DOHH2 (cell line): ENCODE measurements at regions not wholly inside any gene's neighbourhood (a gene's known extent, or its start where the extent isn't known, plus 50 kb on each side); places are given as distances from the start of the nearest gene placed in this dataset.

Experiments used
- H3F3A ChIP-seq: fragments of 200-600 bp; sonication (generic), shearing (Covaris generic); 2 replicates; pipeline ENCODE4 v1.6.0; 2016; ENCODE audit warnings: antibody characterized with exemption, mild to moderate bottlenecking; ENCODE audit not compliant: control insufficient read depth, insufficient read depth
- H3K27ac ChIP-seq: fragments of 200-600 bp; sonication (generic); 2 replicates; pipeline ENCODE4 v1.5.1; 2014; ENCODE audit warnings: low read depth, mild to moderate bottlenecking, low read length, moderate library complexity
- H3K27me3 ChIP-seq: fragments of 200-600 bp; sonication (generic); 2 replicates; pipeline ENCODE4 v1.6.1; 2014; ENCODE audit warnings: mild to moderate bottlenecking, low read length, mixed read lengths; ENCODE audit not compliant: control insufficient read depth
- H3K36me3 ChIP-seq: fragments of 200-600 bp; sonication (generic); 2 replicates; pipeline ENCODE4 v1.6.1; 2014; ENCODE audit warnings: mild to moderate bottlenecking, low read length, moderate library complexity, mixed read lengths; ENCODE audit not compliant: control insufficient read depth
- H3K4me1 ChIP-seq: fragments of 200-600 bp; sonication (generic); 2 replicates; pipeline ENCODE4 v1.6.1; 2014; ENCODE audit warnings: mild to moderate bottlenecking, low read length, mixed read lengths; ENCODE audit not compliant: control insufficient read depth
- H3K4me2 ChIP-seq: fragments of 200-600 bp; sonication (generic); 2 replicates; pipeline ENCODE4 v1.6.0; 2014; ENCODE audit warnings: mild to moderate bottlenecking, low read length, moderate library complexity
- H3K4me3 ChIP-seq: fragments of 200-600 bp; sonication (generic); 2 replicates; pipeline ENCODE4 v1.5.1; 2014; ENCODE audit warnings: mild to moderate bottlenecking, low read length, mixed read lengths
- H3K79me2 ChIP-seq: fragments of 200-600 bp; sonication (generic); 2 replicates; pipeline ENCODE4 v1.6.1; 2014; ENCODE audit warnings: mild to moderate bottlenecking, low read length, mixed read lengths; ENCODE audit not compliant: control insufficient read depth
- H3K9me2 ChIP-seq: fragments of 200-600 bp; sonication (generic); replicated peaks from 2 replicates; pipeline ENCODE4 v1.6.1; 2014; ENCODE audit warnings: mild to moderate bottlenecking, low read length, mixed read lengths; ENCODE audit not compliant: control insufficient read depth
- H3K9me3 ChIP-seq: fragments of 200-600 bp; sonication (generic); 2 replicates; pipeline ENCODE4 v1.6.1; 2014; ENCODE audit warnings: antibody characterized with exemption, low read length, mixed read lengths; ENCODE audit not compliant: control insufficient read depth, insufficient read depth
- H4K20me1 ChIP-seq: fragments of 200-600 bp; sonication (generic); 2 replicates; pipeline ENCODE4 v1.6.0; 2014; ENCODE audit warnings: low read depth, mild to moderate bottlenecking, antibody characterized with exemption, low read length, moderate library complexity; ENCODE audit not compliant: control insufficient read depth, insufficient read depth
- CTCF ChIP-seq: fragments of 200-600 bp; sonication (generic); IDR thresholded peaks from one replicate; pipeline ENCODE4 v1.5.1; 2014; ENCODE audit warnings: antibody characterized with exemption, mild to moderate bottlenecking, low read depth, low read length; ENCODE audit not compliant: poor library complexity, severe bottlenecking
- EZH2phosphoT487 ChIP-seq: fragments of 200-600 bp; sonication (generic); IDR thresholded peaks from 2 replicates; pipeline ENCODE4 v1.6.1; 2017; ENCODE audit warnings: borderline replicate concordance, mild to moderate bottlenecking, antibody characterized with exemption, low read length, moderate library complexity, mixed read lengths

GRCh38 chr15:60135961-60136360 lies 131.8 kb downstream of the FOXB1 start:
- H3K27me3 ChIP-seq: 0 out of 2 replicates have a peak, but pooled peaks cover 4% of the 10 kb centered on the region
- H3K79me2 ChIP-seq: no peaks in the 10 kb centered on the region
- H4K20me1 ChIP-seq: no peaks in the 10 kb centered on the region
- H3K36me3 ChIP-seq: no peaks in the 10 kb centered on the region
- no peaks in the 10 kb centered on the region for H3K9me2 ChIP-seq
- H3F3A ChIP-seq: no peaks in the 10 kb centered on the region
- no peak overlapping the region for H3K4me3 ChIP-seq
- no peaks in the 10 kb centered on the region for H3K4me1 ChIP-seq
- H3K27ac ChIP-seq: no peak overlapping the region
- no peak overlapping the region for H3K4me2 ChIP-seq
- no peak for TF ChIP-seq CTCF
- no peak for TF ChIP-seq EZH2phosphoT487
- no peaks in the 10 kb centered on the region for H3K9me3 ChIP-seq

- Histone ChIP-seq H3K4me1 (no peaks in the 10 kb centered on the region), H3K9me3 (no peaks in the 10 kb centered on the region), H4K20me1 (no peaks in the 10 kb centered on the region), H3F3A (no peaks in the 10 kb centered on the region), H3K36me3 (no peaks in the 10 kb centered on the region), H3K4me3 (no peak overlapping the region), H3K27me3 (0 out of 2 replicates have a peak, but pooled peaks cover 4% of the 10 kb centered on the region), H3K4me2 (no peak overlapping the region), H3K27ac (no peak overlapping the region), H3K79me2 (no peaks in the 10 kb centered on the region), H3K9me2 (no peaks in the 10 kb centered on the region)
- TF ChIP-seq CTCF (no peak), EZH2phosphoT487 (no peak)
Measured at GRCh38 chr15:60137711-60138396, 133.7 kb downstream of the FOXB1 start.

GRCh38 chr15:60138397-60138968 lies 134.4 kb downstream of the FOXB1 start:
- no peak overlapping the region for H3K27ac ChIP-seq
- H3K36me3 ChIP-seq: no peaks in the 10 kb centered on the region
- H3K4me1 ChIP-seq: no peaks in the 10 kb centered on the region
- no peaks in the 10 kb centered on the region for H3K9me3 ChIP-seq
- no peaks in the 10 kb centered on the region for H4K20me1 ChIP-seq
- H3K4me2 ChIP-seq: no peak overlapping the region
- no peak overlapping the region for H3K4me3 ChIP-seq
- 0 out of 2 replicates have a peak, but pooled peaks cover 4% of the 10 kb centered on the region for H3K27me3 ChIP-seq
- H3K9me2 ChIP-seq: no peaks in the 10 kb centered on the region
- H3F3A ChIP-seq: no peaks in the 10 kb centered on the region
- TF ChIP-seq EZH2phosphoT487: no peak
- no peak for TF ChIP-seq CTCF
- no peaks in the 10 kb centered on the region for H3K79me2 ChIP-seq
